Liver (tissue), 3 donors: ENCODE measurements at regions not wholly inside any gene's neighbourhood (a gene's known extent, or its start where the extent isn't known, plus 50 kb on each side); places are given as distances from the start of the nearest gene placed in this dataset.

Experiments used
- ATF3 ChIP-seq: IDR thresholded peaks from 2 replicates; pipeline ENCODE4 v1.6.1; 2016; ENCODE audit warnings: antibody characterized with exemption
- CTCF ChIP-seq: fragments of 150-350 bp; IDR thresholded peaks from 2 replicates; pipeline ENCODE4 v1.5.1; 2017; ENCODE audit warnings: improper control_type of control experiment, low read depth, low read length; ENCODE audit not compliant: missing input control
- EGR1 ChIP-seq, 2 donors: IDR thresholded peaks; 2 replicates each; pipeline ENCODE4 v1.6.1; 2016 to 2018; ENCODE audit warnings: antibody characterized with exemption in 2 of 2, low read depth in 2 of 2
- GABPA ChIP-seq, 2 donors: IDR thresholded peaks in 1 of 2; conservative IDR thresholded peaks in 1 of 2; 2 replicates each; pipeline ENCODE4 v1.6.1; 2016; ENCODE audit warnings: antibody characterized with exemption in 2 of 2, mild to moderate bottlenecking in 1 of 2, moderate library complexity in 1 of 2
- JUND ChIP-seq, 2 donors: IDR thresholded peaks; 2 replicates each; pipeline ENCODE4 v1.6.1; 2016; ENCODE audit warnings: antibody characterized with exemption in 2 of 2
- MAX ChIP-seq: IDR thresholded peaks from 2 replicates; pipeline ENCODE4 v1.6.1; 2016; ENCODE audit warnings: antibody characterized with exemption
- RAD21 ChIP-seq, 2 donors: IDR thresholded peaks; 2 replicates each; pipeline ENCODE4 v1.6.1; 2016; ENCODE audit warnings: antibody characterized with exemption in 2 of 2, mild to moderate bottlenecking in 2 of 2
- SP1 ChIP-seq: IDR thresholded peaks from 2 replicates; pipeline ENCODE4 v1.6.1; 2018; ENCODE audit warnings: antibody characterized with exemption, mild to moderate bottlenecking
- TAF1 ChIP-seq: conservative IDR thresholded peaks from 2 replicates; pipeline ENCODE4 v1.6.1; 2016; ENCODE audit warnings: antibody characterized with exemption, mild to moderate bottlenecking
- YY1 ChIP-seq: IDR thresholded peaks from 2 replicates; pipeline ENCODE4 v1.6.1; 2016; ENCODE audit warnings: antibody characterized with exemption, mild to moderate bottlenecking
- TF ChIP-seq, protein P1 (sequence below): IDR thresholded peaks from 2 replicates; pipeline ENCODE4 v1.6.1; 2016; ENCODE audit warnings: antibody characterized with exemption, mild to moderate bottlenecking
- TF ChIP-seq, protein P2 (sequence below): IDR thresholded peaks from 2 replicates; pipeline ENCODE4 v1.6.1; 2016; ENCODE audit warnings: antibody characterized with exemption
- donor health status: healthy.
- donor health status: healthy.

DNA sequence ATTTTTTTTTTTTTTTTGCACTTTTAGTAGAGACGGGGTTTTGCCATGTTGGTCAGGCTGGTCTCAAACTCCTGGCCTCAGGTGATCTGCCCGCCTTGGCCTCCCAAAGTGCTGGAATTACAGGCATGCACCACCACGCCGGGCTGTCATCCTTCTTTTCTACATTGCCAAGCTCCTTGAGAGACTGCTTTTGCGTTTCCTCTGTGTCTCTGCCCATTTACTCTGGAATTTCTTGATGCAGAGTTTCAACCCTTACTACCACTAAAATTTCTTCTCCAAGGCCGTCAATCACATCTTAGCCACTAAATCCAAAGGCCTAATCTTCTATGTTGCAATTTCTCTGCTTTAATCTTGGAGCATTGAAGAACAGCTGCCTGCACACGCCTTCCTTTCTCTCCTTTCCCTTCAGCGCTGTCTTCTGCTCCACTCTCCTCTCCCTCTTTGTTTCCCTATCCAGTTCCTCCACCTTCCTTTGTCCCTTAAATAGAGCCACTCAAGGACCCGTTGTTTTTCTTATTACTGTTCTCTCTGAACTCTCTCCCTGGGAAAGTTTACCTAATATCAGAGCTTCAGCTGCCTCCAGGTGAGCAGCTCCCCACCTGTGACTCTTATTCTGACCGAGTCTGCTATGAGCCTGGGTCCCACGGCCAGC lies 98.8 kb downstream of the SLC35B3 start:
- TF ChIP-seq CTCF (no peak), ATF3 (no peak), MAX (no peak), SP1 (no peak), JUND (IDR thresholded peaks at IDR 0.05) (no peak), TAF1 (no peak), YY1 (no peak), GABPA (IDR thresholded peaks at IDR 0.05 in 1 of 2, conservative IDR thresholded peaks at IDR 0.05 in 1 of 2) (no peak), EGR1 (IDR thresholded peaks at IDR 0.05; ENCODE audit: low read depth in 2 of 2) (no peak), RAD21 (IDR thresholded peaks at IDR 0.05) (no peak)
- TF ChIP-seq, protein P1, sequence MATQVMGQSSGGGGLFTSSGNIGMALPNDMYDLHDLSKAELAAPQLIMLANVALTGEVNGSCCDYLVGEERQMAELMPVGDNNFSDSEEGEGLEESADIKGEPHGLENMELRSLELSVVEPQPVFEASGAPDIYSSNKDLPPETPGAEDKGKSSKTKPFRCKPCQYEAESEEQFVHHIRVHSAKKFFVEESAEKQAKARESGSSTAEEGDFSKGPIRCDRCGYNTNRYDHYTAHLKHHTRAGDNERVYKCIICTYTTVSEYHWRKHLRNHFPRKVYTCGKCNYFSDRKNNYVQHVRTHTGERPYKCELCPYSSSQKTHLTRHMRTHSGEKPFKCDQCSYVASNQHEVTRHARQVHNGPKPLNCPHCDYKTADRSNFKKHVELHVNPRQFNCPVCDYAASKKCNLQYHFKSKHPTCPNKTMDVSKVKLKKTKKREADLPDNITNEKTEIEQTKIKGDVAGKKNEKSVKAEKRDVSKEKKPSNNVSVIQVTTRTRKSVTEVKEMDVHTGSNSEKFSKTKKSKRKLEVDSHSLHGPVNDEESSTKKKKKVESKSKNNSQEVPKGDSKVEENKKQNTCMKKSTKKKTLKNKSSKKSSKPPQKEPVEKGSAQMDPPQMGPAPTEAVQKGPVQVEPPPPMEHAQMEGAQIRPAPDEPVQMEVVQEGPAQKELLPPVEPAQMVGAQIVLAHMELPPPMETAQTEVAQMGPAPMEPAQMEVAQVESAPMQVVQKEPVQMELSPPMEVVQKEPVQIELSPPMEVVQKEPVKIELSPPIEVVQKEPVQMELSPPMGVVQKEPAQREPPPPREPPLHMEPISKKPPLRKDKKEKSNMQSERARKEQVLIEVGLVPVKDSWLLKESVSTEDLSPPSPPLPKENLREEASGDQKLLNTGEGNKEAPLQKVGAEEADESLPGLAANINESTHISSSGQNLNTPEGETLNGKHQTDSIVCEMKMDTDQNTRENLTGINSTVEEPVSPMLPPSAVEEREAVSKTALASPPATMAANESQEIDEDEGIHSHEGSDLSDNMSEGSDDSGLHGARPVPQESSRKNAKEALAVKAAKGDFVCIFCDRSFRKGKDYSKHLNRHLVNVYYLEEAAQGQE, result no peak
- TF ChIP-seq, protein P2, sequence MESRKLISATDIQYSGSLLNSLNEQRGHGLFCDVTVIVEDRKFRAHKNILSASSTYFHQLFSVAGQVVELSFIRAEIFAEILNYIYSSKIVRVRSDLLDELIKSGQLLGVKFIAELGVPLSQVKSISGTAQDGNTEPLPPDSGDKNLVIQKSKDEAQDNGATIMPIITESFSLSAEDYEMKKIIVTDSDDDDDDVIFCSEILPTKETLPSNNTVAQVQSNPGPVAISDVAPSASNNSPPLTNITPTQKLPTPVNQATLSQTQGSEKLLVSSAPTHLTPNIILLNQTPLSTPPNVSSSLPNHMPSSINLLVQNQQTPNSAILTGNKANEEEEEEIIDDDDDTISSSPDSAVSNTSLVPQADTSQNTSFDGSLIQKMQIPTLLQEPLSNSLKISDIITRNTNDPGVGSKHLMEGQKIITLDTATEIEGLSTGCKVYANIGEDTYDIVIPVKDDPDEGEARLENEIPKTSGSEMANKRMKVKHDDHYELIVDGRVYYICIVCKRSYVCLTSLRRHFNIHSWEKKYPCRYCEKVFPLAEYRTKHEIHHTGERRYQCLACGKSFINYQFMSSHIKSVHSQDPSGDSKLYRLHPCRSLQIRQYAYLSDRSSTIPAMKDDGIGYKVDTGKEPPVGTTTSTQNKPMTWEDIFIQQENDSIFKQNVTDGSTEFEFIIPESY, result no peak
